Sigmoid colon (tissue), 4 donors: ENCODE measurements at regions not wholly inside any gene's neighbourhood (a gene's known extent, or its start where the extent isn't known, plus 50 kb on each side); places are given as distances from the start of the nearest gene placed in this dataset.

ENCODE experiments used
- CTCF ChIP-seq, 4 experiments: fragments of 450-650 bp in 3 of 4; fragments of 200-600 bp in 1 of 4; IDR thresholded peaks; one replicate each; pipeline ENCODE4 v1.5.1; 2016 to 2019; ENCODE audit warnings: antibody characterized with exemption in 4 of 4, mild to moderate bottlenecking in 3 of 4, moderate library complexity in 2 of 4
- EP300 ChIP-seq, 4 donors: sonication (generic); formaldehyde crosslinking; IDR thresholded peaks; one replicate each; pipeline ENCODE4 v1.6.1; 2017; ENCODE audit warnings: antibody characterized with exemption in 4 of 4
- POLR2A ChIP-seq, 2 donors: fragments of 450-650 bp; IDR thresholded peaks; one replicate each; pipeline ENCODE4 v1.6.1; 2016; ENCODE audit warnings: antibody characterized with exemption in 2 of 2, mild to moderate bottlenecking in 2 of 2, moderate library complexity in 2 of 2
- POLR2AphosphoS5 ChIP-seq, 4 donors: sonication (generic); formaldehyde crosslinking; IDR thresholded peaks; one replicate each; pipeline ENCODE4 v1.6.1; 2017; ENCODE audit warnings: antibody characterized with exemption in 4 of 4

GRCh38 chr12:25716842-25717241 is 163.8 kb upstream of the LMNTD1 start:
- TF ChIP-seq CTCF (IDR thresholded peaks at IDR 0.05), result no peak
- TF ChIP-seq POLR2A (IDR thresholded peaks at IDR 0.05), result no peak
- TF ChIP-seq EP300 (IDR thresholded peaks at IDR 0.05), result no peak
- no peak for TF ChIP-seq POLR2AphosphoS5 (IDR thresholded peaks at IDR 0.05)
